Endothelial cell (in vitro differentiated cells): ENCODE measurements at regions not wholly inside any gene's neighbourhood (a gene's known extent, or its start where the extent isn't known, plus 50 kb on each side); places are given as distances from the start of the nearest gene placed in this dataset.
"Not testable (repeated sequence)": the region's sequence is repeated elsewhere in the genome, so short reads cannot be mapped to it uniquely, and the experiment has no call there.

ENCODE experiments used
- DNase-seq: peaks from one replicate; pipeline ENCODE4 v3.0.0; 2021; ENCODE audit warnings: low spot score
- H3K27ac Mint-ChIP-seq: one replicate; pipeline ENCODE4 v1.8.0; 2021; ENCODE audit warnings: mixed read lengths, inconsistent platforms; ENCODE audit not compliant: unreplicated experiment
- H3K27me3 Mint-ChIP-seq: one replicate; pipeline ENCODE4 v1.8.0; 2021; ENCODE audit warnings: mild to moderate bottlenecking, moderate library complexity, mixed read lengths, inconsistent platforms; ENCODE audit not compliant: unreplicated experiment
- H3K36me3 Mint-ChIP-seq: one replicate; pipeline ENCODE4 v1.8.0; 2021; ENCODE audit warnings: mild to moderate bottlenecking, low read depth, mixed read lengths, inconsistent platforms; ENCODE audit not compliant: unreplicated experiment
- H3K4me1 Mint-ChIP-seq: one replicate; pipeline ENCODE4 v1.8.0; 2021; ENCODE audit warnings: mild to moderate bottlenecking, mixed read lengths, inconsistent platforms; ENCODE audit not compliant: unreplicated experiment
- H3K4me3 Mint-ChIP-seq: one replicate; pipeline ENCODE4 v1.8.0; 2021; ENCODE audit warnings: mild to moderate bottlenecking, mixed read lengths, inconsistent platforms; ENCODE audit not compliant: unreplicated experiment
- H3K9me3 Mint-ChIP-seq: one replicate; pipeline ENCODE4 v1.8.0; 2021; ENCODE audit warnings: mixed read lengths, inconsistent platforms; ENCODE audit not compliant: unreplicated experiment
- CTCF ChIP-seq: fragments of 200-600 bp; sonication (generic); IDR thresholded peaks from one replicate; pipeline ENCODE4 v1.5.0; 2021; ENCODE audit warnings: antibody characterized with exemption; ENCODE audit not compliant: unreplicated experiment

DNA sequence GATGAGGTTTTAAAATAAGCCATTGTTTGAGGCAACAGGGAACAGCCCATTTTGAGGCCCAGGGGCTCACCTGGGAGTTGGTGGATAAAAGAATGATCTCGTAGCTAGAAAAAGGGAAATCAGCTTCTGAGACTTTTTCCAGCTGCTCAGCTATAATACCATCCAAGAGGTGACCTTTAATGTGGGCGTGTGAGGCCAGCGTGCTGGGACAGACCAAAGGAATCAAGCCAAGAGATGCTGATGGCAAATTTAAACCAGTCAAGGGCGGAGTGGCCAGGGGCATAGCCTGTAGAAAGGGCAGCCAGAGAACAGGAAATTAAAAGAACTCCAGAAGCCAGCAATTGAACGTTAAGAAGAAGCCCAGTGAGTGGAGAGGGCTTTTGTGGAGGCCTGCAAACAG is 132.6 kb downstream of the IER5 start:
- DNase-seq: no peak
- H3K4me1 Mint-ChIP-seq: no peaks in the 10 kb centered on the region
- no peak for TF ChIP-seq CTCF
- no peaks in the 10 kb centered on the region for H3K9me3 Mint-ChIP-seq
- no peak overlapping the region for H3K27ac Mint-ChIP-seq
- H3K36me3 Mint-ChIP-seq: peaks cover 4% of the 10 kb centered on the region
- peaks cover 6% of the 10 kb centered on the region for H3K27me3 Mint-ChIP-seq
- H3K4me3 Mint-ChIP-seq: no peak overlapping the region

- no peaks in the 10 kb centered on the region for H3K4me1 Mint-ChIP-seq
- DNase-seq: no peak
- peaks cover 4% of the 10 kb centered on the region for H3K36me3 Mint-ChIP-seq
- no peak overlapping the region for H3K27ac Mint-ChIP-seq
- TF ChIP-seq CTCF: no peak
- no peaks in the 10 kb centered on the region for H3K9me3 Mint-ChIP-seq
- H3K4me3 Mint-ChIP-seq: no peak overlapping the region
- H3K27me3 Mint-ChIP-seq: peaks cover 6% of the 10 kb centered on the region
Measured at GRCh38 chr1:181222972-181223505, 134.5 kb downstream of the IER5 start.

- H3K4me1 Mint-ChIP-seq, H3K27ac Mint-ChIP-seq, DNase-seq, H3K27me3 Mint-ChIP-seq, H3K36me3 Mint-ChIP-seq, H3K4me3 Mint-ChIP-seq, H3K9me3 Mint-ChIP-seq: not testable (repeated sequence)
Measured at GRCh38 chr1:181226728-181227127, 138.2 kb downstream of the IER5 start.

GRCh38 chr1:181239086-181239485 is 150.6 kb downstream of the IER5 start:
- no peak for TF ChIP-seq CTCF
- no peak for DNase-seq
- Mint-ChIP-seq H3K27me3 (no peaks in the 10 kb centered on the region), H3K9me3 (no peaks in the 10 kb centered on the region), H3K36me3 (no peaks in the 10 kb centered on the region), H3K4me1 (no peaks in the 10 kb centered on the region), H3K4me3 (no peak overlapping the region), H3K27ac (no peak overlapping the region)

DNA sequence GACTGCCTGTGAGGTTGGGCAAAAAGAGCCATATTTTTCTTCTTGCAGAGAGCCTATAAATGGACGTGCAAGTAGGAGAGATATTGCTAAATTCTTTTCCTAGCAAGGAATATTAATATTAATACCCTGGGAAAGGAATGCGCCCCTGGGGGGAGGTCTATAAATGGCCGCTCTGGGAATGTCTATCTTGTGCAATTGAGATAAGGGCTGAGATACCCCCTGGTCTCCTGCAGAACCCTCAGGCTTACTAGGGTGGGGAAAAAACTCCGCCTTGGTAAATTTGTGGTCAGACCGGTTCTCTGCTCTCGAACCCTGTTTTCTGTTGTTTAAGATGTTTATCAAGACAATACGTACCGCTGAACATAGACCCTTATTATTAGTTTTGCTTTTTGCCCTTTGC is 157.8 kb downstream of the IER5 start:
- not testable (repeated sequence) for DNase-seq, H3K4me3 Mint-ChIP-seq, H3K36me3 Mint-ChIP-seq, H3K4me1 Mint-ChIP-seq, H3K27ac Mint-ChIP-seq, H3K27me3 Mint-ChIP-seq
- H3K9me3 Mint-ChIP-seq: peaks cover 12% of the 10 kb centered on the region

- DNase-seq, H3K27ac Mint-ChIP-seq, H3K4me1 Mint-ChIP-seq, H3K36me3 Mint-ChIP-seq, H3K4me3 Mint-ChIP-seq, H3K27me3 Mint-ChIP-seq: not testable (repeated sequence)
- peaks cover 12% of the 10 kb centered on the region for H3K9me3 Mint-ChIP-seq
Measured at GRCh38 chr1:181248361-181248760, 159.9 kb downstream of the IER5 start.
